Kidney epithelial cell (primary cell): ENCODE measurements at regions not wholly inside any gene's neighbourhood (a gene's known extent, or its start where the extent isn't known, plus 50 kb on each side); places are given as distances from the start of the nearest gene placed in this dataset.

Experiments
- DNase-seq: peaks from one replicate; pipeline ENCODE4 v3.0.0-alpha.2; 2010; ENCODE audit warnings: low read depth
- H3K27me3 ChIP-seq: 2 replicates; pipeline ENCODE4 v1.6.0; 2011; ENCODE audit warnings: low read length; ENCODE audit not compliant: control insufficient read depth, insufficient read depth
- H3K36me3 ChIP-seq: 2 replicates; pipeline ENCODE4 v1.5.1; 2011; ENCODE audit warnings: low read length; ENCODE audit not compliant: control insufficient read depth, insufficient read depth
- H3K4me3 ChIP-seq: 2 replicates; pipeline ENCODE4 v1.5.1; 2011; ENCODE audit warnings: low read depth, mild to moderate bottlenecking, control low read depth, low read length
- CTCF ChIP-seq: IDR thresholded peaks from 2 replicates; pipeline ENCODE4 v1.5.1; 2011; ENCODE audit warnings: mild to moderate bottlenecking, moderate library complexity, low read length, control low read depth, inconsistent platforms; ENCODE audit not compliant: insufficient read depth, poor library complexity, severe bottlenecking

DNA sequence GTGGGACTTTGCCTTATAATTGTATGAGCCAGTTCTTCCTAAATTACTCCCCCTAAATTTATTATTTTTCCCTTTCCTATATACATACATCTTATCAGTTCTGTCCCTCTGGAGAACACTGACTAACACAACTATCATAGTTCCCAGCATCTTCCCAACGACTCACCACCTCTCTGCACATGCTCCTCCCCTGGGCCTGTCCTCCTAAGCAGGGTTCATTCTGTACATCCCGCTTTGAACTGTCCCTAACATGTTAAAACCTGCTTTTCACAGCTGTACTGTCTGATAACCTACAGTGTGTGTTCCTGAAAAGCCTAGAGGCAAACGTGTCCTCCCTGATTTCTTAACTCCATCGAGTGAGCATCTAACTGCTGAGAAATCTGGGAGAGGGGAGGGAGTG is 141.7 kb downstream of the EFNB2 start:
- H3K36me3 ChIP-seq: no peaks in the 10 kb centered on the region
- H3K27me3 ChIP-seq: no peaks in the 10 kb centered on the region
- H3K4me3 ChIP-seq: no peak overlapping the region
- no peak for TF ChIP-seq CTCF
- no peak for DNase-seq

GRCh38 chr13:106391681-106392080 is 143.8 kb downstream of the EFNB2 start:
- Histone ChIP-seq H3K36me3 (no peaks in the 10 kb centered on the region), H3K4me3 (no peak overlapping the region), H3K27me3 (no peaks in the 10 kb centered on the region)
- DNase-seq: no peak
- no peak for TF ChIP-seq CTCF

- DNase-seq: no peak
- no peak for TF ChIP-seq CTCF
- H3K4me3 ChIP-seq: no peak overlapping the region
- H3K27me3 ChIP-seq: no peaks in the 10 kb centered on the region
- H3K36me3 ChIP-seq: no peaks in the 10 kb centered on the region
Measured at GRCh38 chr13:106391271-106391670, 144.2 kb downstream of the EFNB2 start.

- Histone ChIP-seq H3K27me3 (no peaks in the 10 kb centered on the region), H3K36me3 (no peaks in the 10 kb centered on the region), H3K4me3 (no peak overlapping the region)
- TF ChIP-seq CTCF: no peak
- DNase-seq: no peak
Measured at GRCh38 chr13:106390367-106390766, 145.1 kb downstream of the EFNB2 start.

GRCh38 chr13:106385654-106386053 is 149.8 kb downstream of the EFNB2 start:
- H3K4me3 ChIP-seq: no peak overlapping the region
- no peaks in the 10 kb centered on the region for H3K27me3 ChIP-seq
- no peaks in the 10 kb centered on the region for H3K36me3 ChIP-seq
- no peak for TF ChIP-seq CTCF
- no peak for DNase-seq

GRCh38 chr13:106384516-106384915 is 150.9 kb downstream of the EFNB2 start:
- Histone ChIP-seq H3K36me3 (no peaks in the 10 kb centered on the region), H3K27me3 (no peaks in the 10 kb centered on the region), H3K4me3 (no peak overlapping the region)
- no peak for DNase-seq
- no peak for TF ChIP-seq CTCF
